LNCaP clone FGC (cell line): ENCODE measurements at regions not wholly inside any gene's neighbourhood (a gene's known extent, or its start where the extent isn't known, plus 50 kb on each side); places are given as distances from the start of the nearest gene placed in this dataset.
A peak's percentile ranks its signal among the peaks of the same experiment; 100 is the strongest.

Source experiments
- DNase-seq: peaks from one replicate; pipeline ENCODE4 v3.0.0-alpha.2; 2011; ENCODE audit warnings: low read depth
- H3K4me3 ChIP-seq: 2 replicates; pipeline ENCODE4 v1.5.1; 2011; ENCODE audit warnings: mild to moderate bottlenecking, low read depth, low read length, control low read depth
- TF ChIP-seq, protein P1 (sequence below): IDR thresholded peaks from 2 replicates; pipeline ENCODE4 v1.5.1; 2012; ENCODE audit warnings: mild to moderate bottlenecking; ENCODE audit not compliant: control insufficient read depth, insufficient read depth; ENCODE audit errors: extremely low read depth

DNA sequence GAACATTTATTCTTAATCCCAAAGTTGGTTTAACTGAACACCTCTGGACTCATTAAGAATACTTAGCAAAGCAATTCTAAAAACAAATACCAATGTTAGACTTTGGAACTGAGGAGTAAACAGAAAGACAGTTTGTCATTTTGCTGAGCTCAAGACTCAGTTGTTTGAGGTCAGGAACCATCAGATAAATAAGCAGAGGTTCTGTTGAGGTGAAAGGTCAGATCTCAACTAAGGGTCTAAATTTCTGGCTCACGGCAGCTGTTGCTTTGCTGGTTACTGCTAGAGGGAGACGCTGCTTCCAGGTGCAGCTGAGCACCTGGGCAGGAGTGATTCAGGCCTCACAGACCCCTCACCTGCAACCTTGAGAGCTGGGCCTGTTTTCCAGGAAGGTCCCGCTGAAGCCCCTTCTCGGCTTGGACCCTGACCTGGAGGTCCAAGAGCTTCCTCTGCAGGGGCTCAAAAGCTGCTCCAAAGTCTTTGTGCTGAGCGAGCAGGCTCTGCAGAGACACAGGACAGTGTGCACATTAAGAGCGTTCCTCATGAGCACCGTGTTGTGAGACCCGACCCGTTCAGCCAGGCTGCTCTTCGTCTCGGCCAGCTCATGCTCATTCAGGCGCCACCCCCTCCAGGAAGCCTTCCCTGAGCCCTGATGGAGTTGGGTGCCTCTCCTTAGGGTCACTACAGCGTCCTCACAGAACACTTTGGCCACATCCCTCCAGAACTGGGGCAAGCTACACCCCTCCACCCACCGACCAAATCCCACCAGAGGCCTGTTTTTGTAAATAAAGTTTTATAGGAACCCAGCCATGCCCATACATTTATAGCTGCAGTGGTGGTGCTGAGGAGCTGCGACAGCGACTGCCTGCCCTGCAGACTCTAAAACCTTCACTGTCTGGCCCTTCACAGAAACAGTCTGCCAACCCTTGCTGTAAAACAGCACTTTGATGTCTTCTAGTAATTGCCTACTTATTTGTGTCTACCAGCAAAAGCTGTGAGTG, 72.0 kb downstream of the SYNE3 start:
- TF ChIP-seq, protein P1, sequence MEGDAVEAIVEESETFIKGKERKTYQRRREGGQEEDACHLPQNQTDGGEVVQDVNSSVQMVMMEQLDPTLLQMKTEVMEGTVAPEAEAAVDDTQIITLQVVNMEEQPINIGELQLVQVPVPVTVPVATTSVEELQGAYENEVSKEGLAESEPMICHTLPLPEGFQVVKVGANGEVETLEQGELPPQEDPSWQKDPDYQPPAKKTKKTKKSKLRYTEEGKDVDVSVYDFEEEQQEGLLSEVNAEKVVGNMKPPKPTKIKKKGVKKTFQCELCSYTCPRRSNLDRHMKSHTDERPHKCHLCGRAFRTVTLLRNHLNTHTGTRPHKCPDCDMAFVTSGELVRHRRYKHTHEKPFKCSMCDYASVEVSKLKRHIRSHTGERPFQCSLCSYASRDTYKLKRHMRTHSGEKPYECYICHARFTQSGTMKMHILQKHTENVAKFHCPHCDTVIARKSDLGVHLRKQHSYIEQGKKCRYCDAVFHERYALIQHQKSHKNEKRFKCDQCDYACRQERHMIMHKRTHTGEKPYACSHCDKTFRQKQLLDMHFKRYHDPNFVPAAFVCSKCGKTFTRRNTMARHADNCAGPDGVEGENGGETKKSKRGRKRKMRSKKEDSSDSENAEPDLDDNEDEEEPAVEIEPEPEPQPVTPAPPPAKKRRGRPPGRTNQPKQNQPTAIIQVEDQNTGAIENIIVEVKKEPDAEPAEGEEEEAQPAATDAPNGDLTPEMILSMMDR = no peak
- no peak overlapping the region for H3K4me3 ChIP-seq
- no peak for DNase-seq

DNA sequence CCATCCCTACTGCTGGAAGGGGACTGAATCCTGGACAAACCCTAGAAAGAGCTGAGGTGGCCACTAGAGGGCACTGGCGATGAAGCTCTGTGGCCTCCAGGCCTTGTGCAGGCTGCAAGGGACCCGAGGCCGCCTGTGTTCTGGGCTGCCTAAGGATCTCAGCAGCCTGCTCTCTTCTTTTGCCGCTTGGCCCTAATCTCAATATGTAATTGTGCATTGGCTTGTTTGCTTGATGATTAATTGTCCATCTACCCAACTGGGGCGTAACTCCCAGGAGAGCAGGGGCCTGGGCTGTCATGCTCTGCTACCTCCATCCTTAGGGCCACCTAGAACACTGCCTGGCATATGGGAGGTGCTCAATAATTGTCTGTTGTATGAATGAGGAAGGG, 73.8 kb downstream of the SYNE3 start:
- H3K4me3 ChIP-seq = no peak overlapping the region
- TF ChIP-seq, protein P1 = peak; percentile 87
- DNase-seq = peak; percentile 27

DNA sequence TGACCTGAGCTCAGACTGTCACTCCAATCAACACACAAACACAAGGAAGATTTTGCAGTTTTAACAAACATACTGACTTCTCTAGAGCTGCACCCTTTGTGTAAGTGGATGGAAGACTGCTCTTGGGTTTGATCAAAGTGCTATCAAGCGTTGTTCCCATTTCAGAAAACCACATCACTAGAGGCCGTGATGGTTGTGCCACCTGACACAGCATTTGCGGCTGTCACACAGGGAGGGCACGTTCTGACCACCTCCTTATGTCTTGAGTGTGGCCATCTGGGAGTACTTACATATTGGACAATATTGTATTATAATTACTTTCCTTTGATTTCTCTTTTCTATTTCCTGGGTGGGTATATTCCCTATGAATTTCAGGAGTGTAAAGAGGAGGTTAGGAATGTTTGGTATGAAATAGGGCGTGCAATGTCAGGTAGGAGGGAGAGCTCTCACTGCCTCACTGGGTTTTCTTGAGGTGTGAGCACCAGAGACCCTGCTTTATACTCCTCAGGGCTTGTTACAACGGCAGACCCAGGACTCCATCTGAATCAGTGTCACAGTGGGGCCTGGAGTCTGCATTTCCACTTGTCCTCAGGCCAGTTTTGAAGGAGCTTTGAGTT, 74.3 kb downstream of the SYNE3 start:
- no peak for DNase-seq
- H3K4me3 ChIP-seq = no peak overlapping the region
- TF ChIP-seq, protein P1 = no peak

DNA sequence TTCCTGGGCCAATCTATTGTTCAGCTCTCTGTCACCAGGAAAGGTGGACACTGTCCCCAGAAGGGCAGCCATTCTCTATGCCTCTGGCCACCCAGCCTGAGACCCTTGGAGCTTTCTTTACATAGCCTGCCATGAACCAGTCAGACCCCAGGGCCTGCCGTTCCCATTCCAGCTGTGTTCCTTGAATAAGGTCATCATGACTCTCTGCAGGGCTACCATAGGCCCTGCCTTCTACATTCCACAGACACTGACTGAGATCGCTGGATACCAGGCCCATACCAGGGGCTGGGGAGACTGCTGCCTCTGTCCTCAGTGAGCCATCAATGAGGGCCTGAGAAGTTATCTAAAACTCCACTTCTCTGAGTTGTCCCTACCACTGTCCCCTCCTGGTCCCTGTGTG, 75.5 kb downstream of the SYNE3 start:
- TF ChIP-seq, protein P1 = no peak
- no peak for DNase-seq
- H3K4me3 ChIP-seq = no peak overlapping the region

DNA sequence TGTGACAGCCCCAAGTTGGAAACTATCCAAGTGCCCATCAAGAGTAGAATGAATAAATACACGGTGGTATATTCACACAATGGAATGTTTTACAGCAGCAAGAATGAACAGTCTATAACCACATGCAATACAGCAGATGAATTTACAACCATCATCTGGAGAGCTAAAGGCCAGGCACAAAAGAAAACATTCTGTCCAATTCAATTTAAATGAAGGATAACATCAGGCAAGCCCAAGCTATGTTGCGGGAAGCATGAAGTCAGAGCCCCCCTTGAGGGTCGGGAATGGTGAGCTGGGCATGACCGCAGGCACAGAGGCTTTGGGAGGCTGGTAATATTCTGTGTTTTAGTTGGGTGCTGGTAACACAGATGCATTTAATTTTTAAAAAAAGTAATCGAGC, 76.0 kb downstream of the SYNE3 start:
- DNase-seq = no peak
- H3K4me3 ChIP-seq = no peak overlapping the region
- TF ChIP-seq, protein P1 = no peak

DNA sequence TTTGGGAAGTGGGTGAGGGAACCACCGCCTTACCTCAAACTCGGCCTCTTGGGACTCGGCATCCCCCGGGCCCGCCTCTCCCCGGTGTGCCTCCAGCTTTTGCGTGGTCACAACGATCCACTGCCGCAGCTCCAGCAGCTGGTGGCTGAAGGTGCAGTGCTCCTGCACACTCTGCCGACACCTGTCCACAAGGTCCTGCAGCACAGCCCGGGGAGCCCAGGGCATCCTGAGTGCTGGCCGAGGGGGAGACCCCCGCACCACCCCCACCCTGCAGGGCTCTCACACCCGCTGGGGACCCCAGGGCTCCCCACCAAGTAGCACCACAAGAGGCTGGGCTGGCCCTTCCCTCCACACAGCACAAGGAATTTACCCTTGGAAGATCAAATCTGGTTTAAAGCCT, 76.6 kb downstream of the SYNE3 start:
- TF ChIP-seq, protein P1 = no peak
- no peak overlapping the region for H3K4me3 ChIP-seq

More for the DNA sequence above, 76.6 kb downstream of the SYNE3 start:
- DNase-seq = no peak
